HEK293 (cell line): ENCODE measurements at regions not wholly inside any gene's neighbourhood (a gene's known extent, or its start where the extent isn't known, plus 50 kb on each side); places are given as distances from the start of the nearest gene placed in this dataset.

ENCODE experiments used
- FEZF1 ChIP-seq: fragments of 450-650 bp; formaldehyde crosslinking; IDR thresholded peaks from 2 replicates; pipeline ENCODE4 v1.5.1; 2016; ENCODE audit warnings: missing biosample characterization, missing genetic modification characterization
- GLIS2 ChIP-seq: fragments of 450-650 bp; formaldehyde crosslinking; IDR thresholded peaks from 2 replicates; pipeline ENCODE4 v1.5.1; 2016; ENCODE audit warnings: missing biosample characterization, missing genetic modification characterization
- KLF1 ChIP-seq: fragments of 450-650 bp; formaldehyde crosslinking; IDR thresholded peaks from 2 replicates; pipeline ENCODE4 v1.5.1; 2016; ENCODE audit warnings: missing biosample characterization, missing genetic modification characterization
- KLF16 ChIP-seq: fragments of 450-650 bp; formaldehyde crosslinking; IDR thresholded peaks from 2 replicates; pipeline ENCODE4 v1.5.1; 2017; ENCODE audit warnings: missing biosample characterization, missing genetic modification characterization
- KLF7 ChIP-seq: fragments of 450-650 bp; formaldehyde crosslinking; IDR thresholded peaks from 2 replicates; pipeline ENCODE4 v1.5.1; 2016; ENCODE audit warnings: missing biosample characterization, missing genetic modification characterization, borderline replicate concordance
- KLF8 ChIP-seq: fragments of 450-650 bp; formaldehyde crosslinking; IDR thresholded peaks from 2 replicates; pipeline ENCODE4 v1.5.1; 2016; ENCODE audit warnings: missing biosample characterization, missing genetic modification characterization
- KLF9 ChIP-seq: fragments of 450-650 bp; formaldehyde crosslinking; IDR thresholded peaks from 2 replicates; pipeline ENCODE4 v1.5.1; 2016; ENCODE audit warnings: missing biosample characterization, missing genetic modification characterization, low read depth
- PATZ1 ChIP-seq: fragments of 450-650 bp; formaldehyde crosslinking; IDR thresholded peaks from 2 replicates; pipeline ENCODE4 v1.5.1; 2016; ENCODE audit warnings: missing biosample characterization, missing genetic modification characterization
- YY1 ChIP-seq: fragments of 450-650 bp; formaldehyde crosslinking; IDR thresholded peaks from 2 replicates; pipeline ENCODE4 v1.5.1; 2018; ENCODE audit warnings: missing biosample characterization, missing genetic modification characterization
- ZBTB17 ChIP-seq: fragments of 450-650 bp; formaldehyde crosslinking; IDR thresholded peaks from 2 replicates; pipeline ENCODE4 v1.5.1; 2016; ENCODE audit warnings: missing biosample characterization, missing genetic modification characterization
- ZBTB8A ChIP-seq: fragments of 450-650 bp; formaldehyde crosslinking; IDR thresholded peaks from 2 replicates; pipeline ENCODE4 v1.5.1; 2016; ENCODE audit warnings: missing biosample characterization, missing genetic modification characterization
- ZFP69B ChIP-seq: fragments of 450-650 bp; formaldehyde crosslinking; IDR thresholded peaks from 2 replicates; pipeline ENCODE4 v1.5.1; 2016; ENCODE audit warnings: missing biosample characterization, missing genetic modification characterization
- ZIC2 ChIP-seq: fragments of 450-650 bp; formaldehyde crosslinking; IDR thresholded peaks from 2 replicates; pipeline ENCODE4 v1.5.1; 2016; ENCODE audit warnings: missing biosample characterization, missing genetic modification characterization
- ZNF121 ChIP-seq: fragments of 450-650 bp; formaldehyde crosslinking; IDR thresholded peaks from 2 replicates; pipeline ENCODE4 v1.5.1; 2016; ENCODE audit warnings: missing biosample characterization, missing genetic modification characterization
- ZNF133 ChIP-seq: fragments of 450-650 bp; formaldehyde crosslinking; IDR thresholded peaks from 2 replicates; pipeline ENCODE4 v1.5.1; 2016; ENCODE audit warnings: missing biosample characterization, missing genetic modification characterization
- ZNF138 ChIP-seq: fragments of 450-650 bp; formaldehyde crosslinking; IDR thresholded peaks from 2 replicates; pipeline ENCODE4 v1.5.1; 2016; ENCODE audit warnings: missing biosample characterization, missing genetic modification characterization, borderline replicate concordance
- ZNF140 ChIP-seq: fragments of 450-650 bp; formaldehyde crosslinking; IDR thresholded peaks from 2 replicates; pipeline ENCODE4 v1.5.1; 2016; ENCODE audit warnings: missing biosample characterization, missing genetic modification characterization
- ZNF157 ChIP-seq: fragments of 450-650 bp; formaldehyde crosslinking; IDR thresholded peaks from 2 replicates; pipeline ENCODE4 v1.5.1; 2016; ENCODE audit warnings: missing biosample characterization, missing genetic modification characterization
- ZNF174 ChIP-seq: fragments of 450-650 bp; formaldehyde crosslinking; IDR thresholded peaks from 2 replicates; pipeline ENCODE4 v1.5.0; 2017; ENCODE audit warnings: missing biosample characterization, mild to moderate bottlenecking, missing genetic modification characterization
- ZNF18 ChIP-seq: fragments of 450-650 bp; formaldehyde crosslinking; IDR thresholded peaks from 2 replicates; pipeline ENCODE4 v1.5.1; 2016; ENCODE audit warnings: missing biosample characterization, missing genetic modification characterization
- ZNF23 ChIP-seq: fragments of 450-650 bp; formaldehyde crosslinking; IDR thresholded peaks from 2 replicates; pipeline ENCODE4 v1.5.1; 2016; ENCODE audit warnings: missing biosample characterization, missing genetic modification characterization, borderline replicate concordance
- ZNF266 ChIP-seq: fragments of 450-650 bp; formaldehyde crosslinking; IDR thresholded peaks from 2 replicates; pipeline ENCODE4 v1.5.1; 2016; ENCODE audit warnings: missing biosample characterization, missing genetic modification characterization, low read depth
- ZNF280C ChIP-seq: fragments of 450-650 bp; formaldehyde crosslinking; IDR thresholded peaks from 2 replicates; pipeline ENCODE4 v1.5.1; 2016; ENCODE audit warnings: missing biosample characterization, missing genetic modification characterization
- ZNF280D ChIP-seq: fragments of 450-650 bp; formaldehyde crosslinking; IDR thresholded peaks from 2 replicates; pipeline ENCODE4 v1.5.1; 2016; ENCODE audit warnings: missing biosample characterization, missing genetic modification characterization
- ZNF292 ChIP-seq: fragments of 450-650 bp; formaldehyde crosslinking; IDR thresholded peaks from 2 replicates; pipeline ENCODE4 v1.5.1; 2016; ENCODE audit warnings: low read depth, missing biosample characterization, missing genetic modification characterization, borderline replicate concordance
- ZNF394 ChIP-seq: fragments of 450-650 bp; formaldehyde crosslinking; IDR thresholded peaks from 2 replicates; pipeline ENCODE4 v1.5.1; 2016; ENCODE audit warnings: missing biosample characterization, missing genetic modification characterization, mild to moderate bottlenecking, moderate library complexity, borderline replicate concordance
- ZNF426 ChIP-seq: fragments of 450-650 bp; formaldehyde crosslinking; IDR thresholded peaks from 2 replicates; pipeline ENCODE4 v1.5.1; 2017; ENCODE audit warnings: missing biosample characterization, missing genetic modification characterization, mild to moderate bottlenecking, inconsistent platforms, moderate library complexity
- ZNF549 ChIP-seq: fragments of 450-650 bp; IDR thresholded peaks from 2 replicates; pipeline ENCODE4 v1.5.1; 2018; ENCODE audit warnings: missing biosample characterization, missing genetic modification characterization, mild to moderate bottlenecking, inconsistent platforms, moderate library complexity
- ZNF585B ChIP-seq: fragments of 450-650 bp; formaldehyde crosslinking; IDR thresholded peaks from 2 replicates; pipeline ENCODE4 v1.5.1; 2016; ENCODE audit warnings: missing biosample characterization, missing genetic modification characterization
- ZNF654 ChIP-seq: fragments of 450-650 bp; formaldehyde crosslinking; IDR thresholded peaks from 2 replicates; pipeline ENCODE4 v1.5.1; 2016; ENCODE audit warnings: low read depth, missing biosample characterization, missing genetic modification characterization
- ZNF701 ChIP-seq: fragments of 450-650 bp; formaldehyde crosslinking; IDR thresholded peaks from 2 replicates; pipeline ENCODE4 v1.5.1; 2016; ENCODE audit warnings: missing biosample characterization, missing genetic modification characterization
- ZNF785 ChIP-seq: fragments of 450-650 bp; formaldehyde crosslinking; IDR thresholded peaks from 2 replicates; pipeline ENCODE4 v1.5.1; 2016; ENCODE audit warnings: missing biosample characterization, missing genetic modification characterization
- ZSCAN5A ChIP-seq: fragments of 450-650 bp; formaldehyde crosslinking; IDR thresholded peaks from 2 replicates; pipeline ENCODE4 v1.5.1; 2016; ENCODE audit warnings: missing biosample characterization, missing genetic modification characterization

GRCh38 chr7:142323706-142324105 lies 65.8 kb upstream of the PRSS58 start (continued):
- no peak for TF ChIP-seq ZNF280D
- no peak for TF ChIP-seq ZBTB8A (tag by site-specific recombination)
- no peak for TF ChIP-seq FEZF1 (tag by site-specific recombination)
- TF ChIP-seq ZNF133 (tag by site-specific recombination), result no peak
- TF ChIP-seq ZNF585B (tag by site-specific recombination), result no peak
- no peak for TF ChIP-seq ZNF280C
- no peak for TF ChIP-seq ZNF157 (tag by site-specific recombination)
- TF ChIP-seq ZNF701 (tag by site-specific recombination), result no peak
- peak; percentile 52 for TF ChIP-seq ZNF654 (tag by site-specific recombination)
- TF ChIP-seq ZNF785 (tag by site-specific recombination), result no peak
- TF ChIP-seq ZSCAN5A (tag by site-specific recombination), result no peak
- TF ChIP-seq PATZ1 (tag by site-specific recombination), result peak; percentile 55; the same call in 1 of the 2 replicates
- peak; percentile 21; the same call in 1 of the 2 replicates for TF ChIP-seq KLF8
- TF ChIP-seq ZIC2 (tag by site-specific recombination), result peak; percentile 62
- no peak for TF ChIP-seq ZNF292 (tag by site-specific recombination)
- TF ChIP-seq ZNF138 (tag by site-specific recombination), result no peak
- no peak for TF ChIP-seq ZNF426
- TF ChIP-seq KLF9, result no peak
- TF ChIP-seq KLF16 (tag by site-specific recombination), result no peak
- TF ChIP-seq ZNF121 (tag by site-specific recombination), result no peak
- no peak for TF ChIP-seq YY1 (tag by site-specific recombination)
- no peak for TF ChIP-seq ZNF174 (tag by site-specific recombination)
- TF ChIP-seq ZNF394 (tag by site-specific recombination), result no peak
- TF ChIP-seq ZNF266 (tag by site-specific recombination), result no peak
- no peak for TF ChIP-seq ZNF18
- no peak for TF ChIP-seq ZNF549
- peak; percentile 38; the same call in 1 of the 2 replicates for TF ChIP-seq GLIS2 (tag by site-specific recombination)
- TF ChIP-seq ZBTB17, result 0 out of 2 replicates have a peak, but pooled peaks have one; percentile 40
- TF ChIP-seq KLF7 (tag by site-specific recombination), result no peak
- TF ChIP-seq ZNF23 (tag by site-specific recombination), result no peak
- TF ChIP-seq ZNF140, result no peak
- no peak for TF ChIP-seq ZFP69B (tag by site-specific recombination)
- TF ChIP-seq KLF1 (tag by site-specific recombination), result no peak
